ENCODE measurements at regions not wholly inside any gene's neighbourhood (a gene's known extent, or its start where the extent isn't known, plus 50 kb on each side); places are given as distances from the start of the nearest gene placed in this dataset.

GRCh38 chr3:103170651-103171050 lies 735.8 kb downstream of the ZPLD1 start:
- no peak for TF ChIP-seq ZNF274 (IDR thresholded peaks at IDR 0.05; ENCODE audit: low read depth, low read length)
- TF ChIP-seq YY1 (IDR thresholded peaks at IDR 0.05; ENCODE audit: insufficient read depth, insufficient read length): no peak
- TF ChIP-seq SUZ12 (IDR thresholded peaks at IDR 0.05; ENCODE audit: extremely low read depth, insufficient read depth, insufficient read length): no peak
